Psoas muscle (tissue), 7 donors: ENCODE measurements at regions not wholly inside any gene's neighbourhood (a gene's known extent, or its start where the extent isn't known, plus 50 kb on each side); places are given as distances from the start of the nearest gene placed in this dataset.

Experiments
- ATAC-seq, 4 donors: fragments of 200-7000 bp; cut with Tn5 transposase; one replicate each; pipeline ENCODE4 v1.9.1; 2020; ENCODE audit warnings: moderate library complexity in 3 of 4, mild to moderate bottlenecking in 2 of 4
- DNase-seq, 2 donors: peaks; one replicate each; pipeline ENCODE4 v3.0.0-alpha.2; 2020
- H3K27ac ChIP-seq: fragments of 200-600 bp; one replicate; pipeline ENCODE4 v1.8.0; 2022
- H3K27me3 ChIP-seq, 3 donors: fragments of 200-600 bp in 1 of 3; one replicate each; pipeline versions ENCODE4 v1.6.1 to v1.8.0; 2013 to 2022; ENCODE audit warnings: low read length in 2 of 3, mild to moderate bottlenecking in 2 of 3, moderate library complexity in 1 of 3; ENCODE audit not compliant: insufficient read depth in 3 of 3
- H3K36me3 ChIP-seq, 2 donors: fragments of 200-600 bp in 1 of 2; one replicate each; pipeline versions ENCODE4 v1.6.1 to v1.8.0; 2013 to 2022; ENCODE audit warnings: low read depth in 1 of 2, mild to moderate bottlenecking in 1 of 2, moderate library complexity in 1 of 2; ENCODE audit not compliant: insufficient read depth in 1 of 2
- H3K4me1 ChIP-seq: fragments of 200-600 bp; one replicate; pipeline ENCODE4 v1.8.0; 2022
- H3K4me3 ChIP-seq: fragments of 200-600 bp; one replicate; pipeline ENCODE4 v1.8.0; 2022; ENCODE audit warnings: mild to moderate bottlenecking
- H3K9me3 ChIP-seq: fragments of 200-600 bp; one replicate; pipeline ENCODE4 v1.8.0; 2022
- WGBS, 3 donors: extraction: QIAGEN DNeasy Blood & Tissue Kit; methylation state at CpG; one replicate each; pipeline versions ENCODE4 v1.1.6 to v1.1.7; 2013; 5-methylcytosine and 5-hydroxymethylcytosine counted together
- intact Hi-C, 2 donors: fragments of 100-400 bp; cut with DNase I; formaldehyde crosslinking; loops; one replicate each; pipeline versions ENCODE4 v1.11.0 to v1.14.2; 2022
- TF ChIP-seq, protein P1 (sequence below): fragments of 200-600 bp; IDR thresholded peaks from one replicate; pipeline ENCODE4 v1.8.0; 2022; ENCODE audit warnings: antibody characterized with exemption
- donor health status: healthy with polysubstance abuse.
- donor health status: DM: no; HTN: no; CAD: no; lungs with moderate emphysema.
- donor health status: Bipolar disorder and iron deficiency.
- donor health status: healthy.
- donor health status: DM: yes; HTN: yes; CAD: no.
- donor health status: DM: no; HTN: no; CAD: no.
- donor health status: DM: yes; HTN: yes; CAD: no.

DNA sequence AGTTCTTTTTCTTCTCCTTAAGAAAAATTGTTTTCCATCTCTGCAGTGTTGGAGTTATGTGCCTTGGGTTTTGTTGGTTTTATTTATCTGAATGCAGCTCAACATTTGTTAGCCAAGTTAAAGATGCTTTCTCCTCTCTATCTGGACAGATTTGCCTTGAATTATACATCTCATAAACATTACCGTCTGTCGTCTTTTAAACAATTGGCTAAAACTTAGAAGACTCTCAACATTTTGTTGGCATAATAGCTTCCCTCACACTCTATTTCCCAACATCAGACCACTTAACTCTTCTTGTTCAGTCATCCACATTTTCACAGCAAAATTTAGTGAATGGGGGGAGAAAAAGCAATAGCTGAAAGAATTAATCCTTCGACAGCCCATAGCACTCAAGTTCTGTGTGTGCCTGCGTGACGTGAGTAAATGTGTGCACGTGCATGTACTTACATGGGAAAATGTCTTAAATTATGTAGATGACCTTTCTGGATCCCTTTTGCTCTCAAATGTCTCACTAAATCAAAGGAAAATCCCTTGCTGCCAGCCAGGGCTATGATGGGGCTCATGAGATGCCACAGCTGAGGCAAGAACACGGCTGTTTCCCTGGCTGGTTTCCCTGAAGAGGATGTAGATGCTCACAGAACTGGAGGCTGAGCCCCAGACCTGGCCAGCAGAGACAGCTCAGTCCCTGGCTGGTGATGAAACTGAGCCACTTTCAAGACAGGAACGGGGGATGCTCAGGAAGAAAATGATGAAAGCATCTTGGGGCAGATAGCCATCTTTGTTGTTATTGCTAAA is 382.2 kb downstream of the FBXW7 start:
- no peaks in the 10 kb centered on the region for H3K27me3 ChIP-seq
- H3K9me3 ChIP-seq, result no peaks in the 10 kb centered on the region
- no peak for DNase-seq
- no peak overlapping the region for H3K27ac ChIP-seq
- WGBS, 3 donors, result 47 to 54% (median 48%) methylated on average over 8 of the region's 8 CpGs
- intact Hi-C loops, result loop anchor here in 1 of 2 donors (5.0 kb wide), 1 partner anchor 1511 kb away; no protein-coding TSS in a partner anchor
- H3K4me3 ChIP-seq, result no peak overlapping the region
- H3K4me1 ChIP-seq, result no peaks in the 10 kb centered on the region
- no peaks in the 10 kb centered on the region for H3K36me3 ChIP-seq
- no peak for ATAC-seq
- TF ChIP-seq, protein P1, sequence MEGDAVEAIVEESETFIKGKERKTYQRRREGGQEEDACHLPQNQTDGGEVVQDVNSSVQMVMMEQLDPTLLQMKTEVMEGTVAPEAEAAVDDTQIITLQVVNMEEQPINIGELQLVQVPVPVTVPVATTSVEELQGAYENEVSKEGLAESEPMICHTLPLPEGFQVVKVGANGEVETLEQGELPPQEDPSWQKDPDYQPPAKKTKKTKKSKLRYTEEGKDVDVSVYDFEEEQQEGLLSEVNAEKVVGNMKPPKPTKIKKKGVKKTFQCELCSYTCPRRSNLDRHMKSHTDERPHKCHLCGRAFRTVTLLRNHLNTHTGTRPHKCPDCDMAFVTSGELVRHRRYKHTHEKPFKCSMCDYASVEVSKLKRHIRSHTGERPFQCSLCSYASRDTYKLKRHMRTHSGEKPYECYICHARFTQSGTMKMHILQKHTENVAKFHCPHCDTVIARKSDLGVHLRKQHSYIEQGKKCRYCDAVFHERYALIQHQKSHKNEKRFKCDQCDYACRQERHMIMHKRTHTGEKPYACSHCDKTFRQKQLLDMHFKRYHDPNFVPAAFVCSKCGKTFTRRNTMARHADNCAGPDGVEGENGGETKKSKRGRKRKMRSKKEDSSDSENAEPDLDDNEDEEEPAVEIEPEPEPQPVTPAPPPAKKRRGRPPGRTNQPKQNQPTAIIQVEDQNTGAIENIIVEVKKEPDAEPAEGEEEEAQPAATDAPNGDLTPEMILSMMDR, result no peak

DNA sequence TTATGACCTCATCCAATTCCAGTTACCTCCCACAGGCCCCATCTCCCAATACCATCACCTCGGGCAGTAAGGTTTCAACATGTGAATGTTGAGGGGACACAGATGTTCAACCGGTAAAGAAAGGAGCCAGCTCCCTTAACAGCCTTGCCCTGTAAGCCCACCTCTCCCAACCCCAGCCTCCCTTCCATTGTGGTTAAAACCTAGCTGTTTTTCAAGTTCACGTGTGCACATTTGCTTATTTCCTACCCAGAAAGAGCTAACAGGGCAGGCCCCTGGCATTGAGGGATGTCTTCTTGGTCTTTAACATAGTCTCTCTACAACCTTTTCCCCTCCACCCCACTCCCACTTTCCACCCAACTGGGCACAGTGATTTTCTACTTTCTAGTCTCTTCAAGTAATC is 385.7 kb downstream of the FBXW7 start:
- Histone ChIP-seq H3K9me3 (peaks cover 9% of the 10 kb centered on the region), H3K27me3 (no peaks in the 10 kb centered on the region), H3K4me1 (no peaks in the 10 kb centered on the region), H3K4me3 (no peak overlapping the region), H3K27ac (no peak overlapping the region), H3K36me3 (no peaks in the 10 kb centered on the region)
- 73 to 84% (median 73%) methylated on average over 3 of the region's 3 CpGs for WGBS, 3 donors
- ATAC-seq, result no peak
- intact Hi-C loops, result loop anchor here in 1 of 2 donors (5.0 kb wide), 1 partner anchor 1508 kb away; no protein-coding TSS in a partner anchor
- TF ChIP-seq, protein P1, result no peak
- no peak for DNase-seq

DNA sequence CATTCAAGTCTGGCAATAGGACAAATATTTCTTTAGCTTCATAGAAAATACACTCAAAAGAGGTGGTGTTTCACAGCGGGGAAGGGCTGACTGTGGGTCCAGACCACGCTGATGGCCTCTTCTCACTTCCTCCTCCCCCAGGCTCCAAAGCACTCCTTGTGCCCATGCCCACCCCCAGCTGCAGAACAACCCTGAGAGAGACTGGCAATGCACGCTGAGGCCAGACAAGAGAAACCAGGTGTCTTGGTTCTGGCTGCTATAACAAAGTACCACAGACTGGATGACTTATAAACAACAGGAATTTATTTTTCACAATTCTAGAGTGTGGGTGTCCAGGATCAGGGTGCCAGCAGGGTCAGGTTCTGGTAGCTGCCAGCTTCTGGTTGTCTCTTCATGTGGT is 386.1 kb downstream of the FBXW7 start:
- no peaks in the 10 kb centered on the region for H3K4me1 ChIP-seq
- WGBS, 3 donors, result 60 to 77% (median 76%) methylated on average over 3 of the region's 3 CpGs
- DNase-seq (no peak), ATAC-seq (no peak)
- intact Hi-C loops, result loop anchor here in 1 of 2 donors (5.0 kb wide), 1 partner anchor 1507 kb away; no protein-coding TSS in a partner anchor
- H3K36me3 ChIP-seq, result no peaks in the 10 kb centered on the region
- TF ChIP-seq, protein P1, result no peak
- H3K27ac ChIP-seq, result no peak overlapping the region
- H3K27me3 ChIP-seq, result no peaks in the 10 kb centered on the region
- H3K4me3 ChIP-seq, result no peak overlapping the region
- H3K9me3 ChIP-seq, result peaks cover 12% of the 10 kb centered on the region

DNA sequence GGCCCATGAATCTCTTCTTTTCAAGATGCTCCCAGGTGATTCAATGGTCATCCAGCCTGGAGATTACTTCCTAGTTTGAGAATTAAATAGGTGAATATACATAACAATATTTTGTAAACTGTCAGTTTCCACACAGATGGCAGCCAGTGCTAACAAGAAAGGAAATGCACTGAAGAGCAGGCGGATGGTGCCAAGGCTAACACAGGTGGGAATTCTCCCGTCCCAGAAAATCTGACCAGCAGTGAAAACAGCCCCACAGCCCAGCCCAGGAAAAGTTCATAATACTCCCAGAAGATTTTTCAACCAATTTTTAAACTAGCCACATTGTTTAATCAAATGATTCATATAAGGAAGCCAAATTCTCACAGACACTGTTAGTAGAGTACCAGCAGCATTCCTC is 387.2 kb upstream of the GATB start:
- 62 to 79% (median 69%) methylated on average over 2 of the region's 2 CpGs for WGBS, 3 donors
- intact Hi-C loops, result no loop called here

More for the DNA sequence above, 387.2 kb upstream of the GATB start:
- Histone ChIP-seq H3K4me1 (no peaks in the 10 kb centered on the region), H3K4me3 (no peak overlapping the region), H3K36me3 (no peaks in the 10 kb centered on the region), H3K9me3 (peaks cover 12% of the 10 kb centered on the region), H3K27ac (no peak overlapping the region), H3K27me3 (no peaks in the 10 kb centered on the region)
- no peak for ATAC-seq
- TF ChIP-seq, protein P1, result no peak
- DNase-seq, result no peak
